Esophagus muscularis mucosa (tissue), 4 donors: ENCODE measurements at regions not wholly inside any gene's neighbourhood (a gene's known extent, or its start where the extent isn't known, plus 50 kb on each side); places are given as distances from the start of the nearest gene placed in this dataset.
A peak's percentile ranks its signal among the peaks of the same experiment; 100 is the strongest.

ENCODE experiments used
- DNase-seq: peaks from one replicate; pipeline ENCODE4 v3.0.0-alpha.2; 2017; ENCODE audit errors: extremely low spot score
- H3K27ac ChIP-seq, 4 donors: fragments of 200-600 bp; sonication (generic); replicated peaks in 1 of 4; 1 replicate in 3 of 4; 2 replicates in 1 of 4; pipeline ENCODE4 v1.5.1; 2016 to 2019; ENCODE audit warnings: mild to moderate bottlenecking in 1 of 4
- H3K27me3 ChIP-seq, 4 donors: fragments of 200-600 bp; sonication (generic); one replicate each; pipeline versions ENCODE4 v1.5.1 to v1.6.0; 2016 to 2019
- H3K36me3 ChIP-seq, 4 donors: fragments of 200-600 bp; sonication (generic); one replicate each; pipeline ENCODE4 v1.5.1; 2016 to 2019
- H3K4me1 ChIP-seq, 4 donors: fragments of 200-600 bp; sonication (generic); one replicate each; pipeline ENCODE4 v1.5.1; 2016 to 2019
- H3K4me3 ChIP-seq, 4 donors: fragments of 200-600 bp; sonication (generic); 1 replicate in 2 of 4; 2 replicates in 2 of 4; pipeline ENCODE4 v1.5.1; 2016 to 2019; ENCODE audit warnings: mild to moderate bottlenecking in 4 of 4, moderate library complexity in 1 of 4
- H3K9me3 ChIP-seq, 4 donors: fragments of 200-600 bp; sonication (generic); 1 replicate in 3 of 4; 2 replicates in 1 of 4; pipeline ENCODE4 v1.5.1; 2016 to 2019
- EP300 ChIP-seq: sonication (generic); formaldehyde crosslinking; IDR thresholded peaks from one replicate; pipeline ENCODE4 v1.6.1; 2017; ENCODE audit warnings: antibody characterized with exemption
- POLR2A ChIP-seq: fragments of 450-650 bp; IDR thresholded peaks from one replicate; pipeline ENCODE4 v1.6.1; 2017; ENCODE audit warnings: antibody characterized with exemption, moderate library complexity, mild to moderate bottlenecking, low read depth
- POLR2AphosphoS5 ChIP-seq, 2 donors: sonication (generic); formaldehyde crosslinking; IDR thresholded peaks; one replicate each; pipeline ENCODE4 v1.6.1; 2017; ENCODE audit warnings: antibody characterized with exemption in 2 of 2
- WGBS: methylation state at CpG from one replicate; pipeline ENCODE4 v1.1.5; 2018; 5-methylcytosine and 5-hydroxymethylcytosine counted together
- intact Hi-C: fragments of 100-400 bp; cut with DNase I; formaldehyde crosslinking; loops from one replicate; pipeline ENCODE4 v1.15.1; 2023
- TF ChIP-seq, protein P1 (sequence below), 3 experiments: fragments of 200-600 bp in 2 of 3; fragments of 450-650 bp in 1 of 3; sonication (generic) in 2 of 3; IDR thresholded peaks; one replicate each; pipeline ENCODE4 v1.5.1; 2017 to 2019; ENCODE audit warnings: antibody characterized with exemption in 3 of 3, mild to moderate bottlenecking in 2 of 3, moderate library complexity in 1 of 3

DNA sequence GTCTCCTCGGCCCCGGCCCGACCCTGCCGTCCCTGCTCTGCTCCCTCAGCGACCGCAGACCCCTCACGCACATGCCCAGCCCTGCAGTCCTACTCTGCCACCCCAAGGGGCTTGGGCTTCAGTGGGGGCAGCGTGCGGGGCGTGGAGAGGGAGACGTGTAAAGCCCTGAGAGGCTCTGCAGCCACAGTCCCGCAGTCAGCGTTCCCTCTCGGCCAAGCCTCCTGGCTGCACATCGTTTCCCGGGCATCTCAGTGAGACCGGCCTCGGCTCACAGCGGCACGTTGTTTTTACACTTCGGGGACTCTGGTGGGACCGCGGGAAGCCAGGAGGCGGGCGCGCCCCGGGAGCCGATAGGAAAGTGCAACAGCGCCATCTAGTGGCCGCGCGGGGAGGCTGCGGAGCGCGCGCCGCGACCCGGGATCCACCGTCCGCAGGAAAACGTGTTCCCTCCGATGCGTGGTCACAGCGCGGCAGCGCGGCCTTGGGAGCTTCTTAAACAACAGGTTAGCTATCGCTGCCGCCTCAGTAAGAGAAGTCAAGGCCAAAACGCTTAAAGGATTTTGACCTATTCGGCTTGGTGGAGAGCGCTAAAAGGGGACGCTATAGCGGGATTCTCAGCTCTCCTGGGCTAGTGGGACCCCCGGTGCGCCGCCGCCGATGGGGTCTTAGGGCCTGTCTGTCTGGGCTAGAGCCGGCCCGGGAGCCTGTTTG, 226.8 kb upstream of the IGF1R start:
- Histone ChIP-seq H3K9me3 (no peaks in the 10 kb centered on the region), H3K4me1 (peaks cover 12 to 54% (median 50%) of the 10 kb centered on the region in 4 donors), H3K27me3 (peaks cover 0 to 14% (median 5%) of the 10 kb centered on the region in 4 donors), H3K27ac (no peak overlapping the region), H3K36me3 (no peaks in the 10 kb centered on the region), H3K4me3 (peak overlapping the region; percentile 28 to 51 (median 30))
- WGBS, result 4% methylated on average over 47 of the region's 62 CpGs
- no peak for DNase-seq
- TF ChIP-seq EP300, result no peak
- TF ChIP-seq, protein P1, sequence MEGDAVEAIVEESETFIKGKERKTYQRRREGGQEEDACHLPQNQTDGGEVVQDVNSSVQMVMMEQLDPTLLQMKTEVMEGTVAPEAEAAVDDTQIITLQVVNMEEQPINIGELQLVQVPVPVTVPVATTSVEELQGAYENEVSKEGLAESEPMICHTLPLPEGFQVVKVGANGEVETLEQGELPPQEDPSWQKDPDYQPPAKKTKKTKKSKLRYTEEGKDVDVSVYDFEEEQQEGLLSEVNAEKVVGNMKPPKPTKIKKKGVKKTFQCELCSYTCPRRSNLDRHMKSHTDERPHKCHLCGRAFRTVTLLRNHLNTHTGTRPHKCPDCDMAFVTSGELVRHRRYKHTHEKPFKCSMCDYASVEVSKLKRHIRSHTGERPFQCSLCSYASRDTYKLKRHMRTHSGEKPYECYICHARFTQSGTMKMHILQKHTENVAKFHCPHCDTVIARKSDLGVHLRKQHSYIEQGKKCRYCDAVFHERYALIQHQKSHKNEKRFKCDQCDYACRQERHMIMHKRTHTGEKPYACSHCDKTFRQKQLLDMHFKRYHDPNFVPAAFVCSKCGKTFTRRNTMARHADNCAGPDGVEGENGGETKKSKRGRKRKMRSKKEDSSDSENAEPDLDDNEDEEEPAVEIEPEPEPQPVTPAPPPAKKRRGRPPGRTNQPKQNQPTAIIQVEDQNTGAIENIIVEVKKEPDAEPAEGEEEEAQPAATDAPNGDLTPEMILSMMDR (IDR thresholded peaks at IDR 0.05), result peak; percentile 94 to 100 (median 99)
- intact Hi-C loops, result loop anchor here (1.0 to 10.0 kb wide), 3 partner anchors 110 to 517 kb away; no protein-coding TSS in a partner anchor

DNA sequence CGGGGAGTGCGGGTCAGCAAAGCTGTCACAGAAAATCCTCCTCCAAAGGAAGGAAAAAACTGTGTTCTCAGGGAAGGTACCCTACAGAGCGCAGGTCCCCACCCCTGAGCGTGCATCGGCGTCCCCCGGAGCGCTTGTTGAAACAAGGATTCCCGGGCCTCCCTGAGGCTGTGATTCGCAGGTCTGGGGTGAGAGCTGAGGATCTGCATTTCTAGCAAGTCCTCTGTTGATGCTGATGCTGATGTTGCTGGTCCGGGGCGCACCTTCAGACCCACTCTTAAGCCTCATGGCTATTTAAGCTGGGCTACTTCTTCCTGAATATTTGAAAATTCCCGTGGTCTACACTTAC, 226.2 kb upstream of the IGF1R start:
- DNase-seq, result no peak
- H3K27me3 ChIP-seq, result peaks cover 0 to 14% (median 5%) of the 10 kb centered on the region in 4 donors
- no peaks in the 10 kb centered on the region for H3K9me3 ChIP-seq
- H3K36me3 ChIP-seq, result no peaks in the 10 kb centered on the region
- TF ChIP-seq, protein P1 (IDR thresholded peaks at IDR 0.05), result no peak
- no peak for TF ChIP-seq EP300
- TF ChIP-seq POLR2AphosphoS5 (IDR thresholded peaks at IDR 0.05), result no peak
- no peak for TF ChIP-seq POLR2A
- intact Hi-C loops, result loop anchor here (10.0 kb wide), 2 partner anchors 337 to 517 kb away; no protein-coding TSS in a partner anchor
- 30% methylated on average over 13 of the region's 13 CpGs for WGBS
- peaks cover 12 to 52% (median 46%) of the 10 kb centered on the region in 4 donors for H3K4me1 ChIP-seq
- H3K27ac ChIP-seq, result no peak overlapping the region
- peak overlapping the region; percentile 28 to 51 (median 30) for H3K4me3 ChIP-seq

DNA sequence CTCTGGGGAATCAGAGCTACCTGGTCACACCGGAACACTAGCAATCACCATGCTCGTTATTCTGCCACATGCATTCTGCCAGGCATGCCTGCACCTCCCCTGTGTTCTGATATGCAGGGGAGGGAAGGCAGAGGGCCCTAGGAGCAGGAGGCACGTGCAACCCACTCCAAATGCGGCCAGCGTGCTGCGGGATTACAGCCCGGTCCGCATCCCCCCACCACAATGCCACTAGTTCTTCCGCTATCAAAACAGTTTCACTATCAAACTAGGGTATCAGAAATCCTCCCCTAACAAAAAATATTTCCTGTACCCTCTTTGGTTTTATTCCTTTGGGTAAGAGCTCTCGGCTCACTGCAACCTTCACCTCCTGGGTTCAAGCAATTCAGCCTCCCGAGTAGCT, 223.2 kb upstream of the IGF1R start:
- no peak for DNase-seq
- intact Hi-C loops, result loop anchor here (5.0 to 10.0 kb wide), 3 partner anchors 48 to 520 kb away; no protein-coding TSS in a partner anchor
- peaks cover 0 to 14% (median 5%) of the 10 kb centered on the region in 4 donors for H3K27me3 ChIP-seq
- 85% methylated on average over 11 of the region's 11 CpGs for WGBS
- no peak for TF ChIP-seq EP300
- TF ChIP-seq POLR2A, result no peak
- TF ChIP-seq, protein P1 (IDR thresholded peaks at IDR 0.05), result no peak
- TF ChIP-seq POLR2AphosphoS5 (IDR thresholded peaks at IDR 0.05), result no peak
- peaks cover 12 to 42% (median 33%) of the 10 kb centered on the region in 4 donors for H3K4me1 ChIP-seq
- no peaks in the 10 kb centered on the region for H3K9me3 ChIP-seq
- H3K36me3 ChIP-seq, result no peaks in the 10 kb centered on the region
- H3K27ac ChIP-seq, result no peak overlapping the region
- H3K4me3 ChIP-seq, result no peak overlapping the region

DNA sequence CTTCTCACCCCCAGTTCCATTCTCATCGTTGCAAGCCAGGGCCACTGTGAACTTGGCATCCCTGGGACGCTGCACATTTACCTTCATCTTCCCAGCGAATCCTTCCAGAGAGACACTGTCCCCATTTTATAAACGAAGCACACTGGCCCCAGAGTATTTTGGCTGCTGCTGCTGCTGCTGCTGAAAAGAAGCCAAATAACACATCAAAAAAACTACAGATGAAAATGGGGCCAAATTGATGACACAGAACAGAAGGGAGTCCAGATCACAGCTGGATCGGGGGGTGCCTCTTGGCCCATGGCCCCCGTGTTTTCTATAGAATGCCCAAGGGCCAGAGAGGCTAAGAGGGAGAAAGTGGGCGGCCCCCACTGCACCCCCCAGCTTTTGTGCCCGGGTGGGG, 221.0 kb upstream of the IGF1R start:
- peak overlapping the region in 1 of 4 donors; percentile 48 for H3K4me3 ChIP-seq
- H3K27ac ChIP-seq, result no peak overlapping the region
- H3K27me3 ChIP-seq, result peaks cover 0 to 11% (median 1%) of the 10 kb centered on the region in 4 donors
- no peaks in the 10 kb centered on the region for H3K36me3 ChIP-seq
- intact Hi-C loops, result loop anchor here (5.0 to 10.0 kb wide), 3 partner anchors 50 to 523 kb away; no protein-coding TSS in a partner anchor
- DNase-seq, result no peak
- peaks cover 0 to 22% (median 18%) of the 10 kb centered on the region in 4 donors for H3K4me1 ChIP-seq
- WGBS, result 23% methylated on average over 8 of the region's 8 CpGs
- H3K9me3 ChIP-seq, result no peaks in the 10 kb centered on the region
- TF ChIP-seq POLR2AphosphoS5 (IDR thresholded peaks at IDR 0.05) (no peak), POLR2A (no peak), EP300 (no peak)
- TF ChIP-seq, protein P1 (IDR thresholded peaks at IDR 0.05), result no peak
